Right lobe of liver (tissue), 6 donors: ENCODE measurements at regions not wholly inside any gene's neighbourhood (a gene's known extent, or its start where the extent isn't known, plus 50 kb on each side); places are given as distances from the start of the nearest gene placed in this dataset.

Experiments
- ATAC-seq, 4 donors: fragments of 200-7000 bp; cut with Tn5 transposase; one replicate each; pipeline ENCODE4 v1.9.1; 2020; ENCODE audit warnings: mild to moderate bottlenecking in 4 of 4, moderate library complexity in 4 of 4
- DNase-seq, 3 donors: peaks; one replicate each; pipeline ENCODE4 v3.0.0-alpha.2; 2020
- H3K27ac ChIP-seq, 3 donors: fragments of 200-600 bp; one replicate each; pipeline ENCODE4 v1.8.0; 2022
- H3K27me3 ChIP-seq, 2 donors: fragments of 200-600 bp; one replicate each; pipeline ENCODE4 v1.8.0; 2022
- H3K36me3 ChIP-seq, 4 donors: fragments of 200-600 bp; sonication (generic) in 1 of 4; one replicate each; pipeline versions ENCODE4 v1.5.1 to v1.8.0; 2017 to 2022; ENCODE audit warnings: control low read depth in 1 of 4
- H3K4me1 ChIP-seq, 4 donors: fragments of 200-600 bp; sonication (generic) in 1 of 4; one replicate each; pipeline versions ENCODE4 v1.5.1 to v1.8.0; 2017 to 2022; ENCODE audit warnings: control low read depth in 1 of 4
- H3K4me3 ChIP-seq, 3 donors: fragments of 200-600 bp; one replicate each; pipeline ENCODE4 v1.8.0; 2022
- H3K9me3 ChIP-seq, 4 donors: fragments of 200-600 bp; sonication (generic) in 1 of 4; one replicate each; pipeline versions ENCODE4 v1.5.1 to v1.8.0; 2017 to 2022; ENCODE audit warnings: control low read depth in 1 of 4
- CTCF ChIP-seq, 4 donors: fragments of 200-600 bp in 3 of 4; fragments of 450-650 bp in 1 of 4; IDR thresholded peaks; one replicate each; pipeline versions ENCODE4 v1.5.1 to v1.8.0; 2016 to 2022; ENCODE audit warnings: antibody characterized with exemption in 4 of 4, mild to moderate bottlenecking in 2 of 4
- POLR2A ChIP-seq: fragments of 450-650 bp; IDR thresholded peaks from one replicate; pipeline ENCODE4 v1.6.1; 2017; ENCODE audit warnings: antibody characterized with exemption, mild to moderate bottlenecking
- WGBS: methylation state at CpG from one replicate; pipeline ENCODE4 v1.1.6; 2018; ENCODE audit warnings: low coverage, low lambda C conversion rate; ENCODE audit not compliant: insufficient coverage; ENCODE audit errors: missing lambda C conversion rate; 5-methylcytosine and 5-hydroxymethylcytosine counted together
- intact Hi-C, 2 donors: fragments of 100-400 bp; cut with DNase I; formaldehyde crosslinking; loops; one replicate each; pipeline versions ENCODE4 v1.11.2 to v1.14.1; 2022
- donor health status: DM: no; HTN: yes; CAD: no.
- donor health status: DM: no; HTN: no; CAD: no.
- donor health status: DM: no; HTN: no; CAD: no.
- donor health status: DM: no; HTN: yes; CAD: no.
- donor health status: DM: no; HTN: yes; CAD: no.

GRCh38 chr7:26992670-26993069, 103.1 kb downstream of the HOXA1 start:
- H3K4me3 ChIP-seq: no peak overlapping the region

GRCh38 chr7:26991796-26992195, 104.0 kb downstream of the HOXA1 start:
- no peak overlapping the region for H3K4me3 ChIP-seq
- no peak overlapping the region for H3K27ac ChIP-seq
- H3K9me3 ChIP-seq: no peaks in the 10 kb centered on the region
- DNase-seq (no peak), ATAC-seq (no peak)
- intact Hi-C loops: no loop called here
- TF ChIP-seq POLR2A (no peak), CTCF (IDR thresholded peaks at IDR 0.05) (no peak)
- no peaks in the 10 kb centered on the region for H3K4me1 ChIP-seq
- H3K27me3 ChIP-seq: no peaks in the 10 kb centered on the region
- WGBS: 70% methylated on average over 5 of the region's 6 CpGs
- no peaks in the 10 kb centered on the region for H3K36me3 ChIP-seq

More at GRCh38 chr7:26992670-26993069, 103.1 kb downstream of the HOXA1 start:
- intact Hi-C loops: no loop called here
- H3K36me3 ChIP-seq: no peaks in the 10 kb centered on the region
- no peak for ATAC-seq
- no peaks in the 10 kb centered on the region for H3K4me1 ChIP-seq
- DNase-seq: no peak
- H3K27me3 ChIP-seq: no peaks in the 10 kb centered on the region
- H3K27ac ChIP-seq: no peak overlapping the region
- H3K9me3 ChIP-seq: no peaks in the 10 kb centered on the region
- TF ChIP-seq POLR2A (no peak), CTCF (IDR thresholded peaks at IDR 0.05) (no peak)
- 72% methylated on average over 6 of the region's 7 CpGs for WGBS

- intact Hi-C loops: no loop called here
- no peak overlapping the region for H3K27ac ChIP-seq
- no peaks in the 10 kb centered on the region for H3K36me3 ChIP-seq
- no peaks in the 10 kb centered on the region for H3K9me3 ChIP-seq
- TF ChIP-seq POLR2A: no peak
- no peak for TF ChIP-seq CTCF (IDR thresholded peaks at IDR 0.05)
- DNase-seq: no peak
- H3K4me3 ChIP-seq: no peak overlapping the region
- no peaks in the 10 kb centered on the region for H3K27me3 ChIP-seq
- no peaks in the 10 kb centered on the region for H3K4me1 ChIP-seq
- ATAC-seq: no peak
- 62% methylated on average over 3 of the region's 3 CpGs for WGBS
Measured at GRCh38 chr7:26989897-26990670, 105.7 kb downstream of the HOXA1 start.

- intact Hi-C loops: no loop called here
- TF ChIP-seq POLR2A: no peak
- no peak for TF ChIP-seq CTCF (IDR thresholded peaks at IDR 0.05)
- 54% methylated on average over 6 of the region's 9 CpGs for WGBS
- Histone ChIP-seq H3K4me1 (no peaks in the 10 kb centered on the region), H3K27me3 (no peaks in the 10 kb centered on the region), H3K4me3 (no peak overlapping the region), H3K9me3 (no peaks in the 10 kb centered on the region), H3K36me3 (no peaks in the 10 kb centered on the region), H3K27ac (no peak overlapping the region)
- DNase-seq: no peak
- no peak for ATAC-seq
Measured at GRCh38 chr7:26988836-26989374, 106.9 kb downstream of the HOXA1 start.
